HG03342 (cell line): ENCODE measurements at regions not wholly inside any gene's neighbourhood (a gene's known extent, or its start where the extent isn't known, plus 50 kb on each side); places are given as distances from the start of the nearest gene placed in this dataset.

Experiments used
- ATAC-seq: cut with Tn5 transposase; IDR thresholded peaks from one replicate; pipeline ENCODE4 v1.9.1; 2021; ENCODE audit warnings: mild to moderate bottlenecking, moderate library complexity; ENCODE audit not compliant: unreplicated experiment

DNA sequence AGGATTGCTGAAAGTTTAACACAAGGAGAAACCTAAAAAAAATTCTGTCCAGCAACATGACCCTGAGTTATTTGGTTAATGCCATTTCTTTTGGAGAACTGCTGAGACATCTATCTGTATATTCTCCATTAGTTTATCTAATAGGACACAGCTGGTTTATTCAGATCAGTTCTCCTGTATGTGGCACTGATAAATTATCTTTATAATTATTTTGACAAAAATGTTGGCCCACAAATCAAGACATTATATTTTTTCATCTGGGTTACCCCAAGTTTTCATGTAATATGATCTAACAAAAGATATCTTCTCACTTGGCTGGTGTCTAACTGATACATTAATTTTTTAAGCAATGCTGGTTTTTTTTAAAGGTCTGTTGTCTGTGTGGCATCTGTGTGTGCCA lies 231.4 kb downstream of the KLF12 start:
- no peak for ATAC-seq

DNA sequence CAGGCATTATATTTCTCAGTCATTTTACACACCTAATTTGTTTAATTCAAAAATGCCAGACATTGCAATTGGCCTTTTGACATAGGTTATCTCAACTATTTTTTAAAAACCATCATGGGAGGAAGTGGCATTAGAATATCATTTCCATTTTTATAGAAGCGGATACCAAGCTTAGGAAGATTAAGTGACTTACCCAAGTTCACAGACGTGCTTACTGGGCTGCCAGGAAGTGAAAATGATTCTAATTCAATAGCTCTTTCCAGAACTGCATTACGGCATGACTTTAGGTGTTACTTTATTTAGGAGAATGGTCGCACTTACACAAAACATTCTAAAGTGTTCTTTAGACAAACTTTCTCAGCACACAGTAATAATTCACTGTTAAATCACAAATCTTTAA lies 231.9 kb downstream of the KLF12 start:
- no peak for ATAC-seq

DNA sequence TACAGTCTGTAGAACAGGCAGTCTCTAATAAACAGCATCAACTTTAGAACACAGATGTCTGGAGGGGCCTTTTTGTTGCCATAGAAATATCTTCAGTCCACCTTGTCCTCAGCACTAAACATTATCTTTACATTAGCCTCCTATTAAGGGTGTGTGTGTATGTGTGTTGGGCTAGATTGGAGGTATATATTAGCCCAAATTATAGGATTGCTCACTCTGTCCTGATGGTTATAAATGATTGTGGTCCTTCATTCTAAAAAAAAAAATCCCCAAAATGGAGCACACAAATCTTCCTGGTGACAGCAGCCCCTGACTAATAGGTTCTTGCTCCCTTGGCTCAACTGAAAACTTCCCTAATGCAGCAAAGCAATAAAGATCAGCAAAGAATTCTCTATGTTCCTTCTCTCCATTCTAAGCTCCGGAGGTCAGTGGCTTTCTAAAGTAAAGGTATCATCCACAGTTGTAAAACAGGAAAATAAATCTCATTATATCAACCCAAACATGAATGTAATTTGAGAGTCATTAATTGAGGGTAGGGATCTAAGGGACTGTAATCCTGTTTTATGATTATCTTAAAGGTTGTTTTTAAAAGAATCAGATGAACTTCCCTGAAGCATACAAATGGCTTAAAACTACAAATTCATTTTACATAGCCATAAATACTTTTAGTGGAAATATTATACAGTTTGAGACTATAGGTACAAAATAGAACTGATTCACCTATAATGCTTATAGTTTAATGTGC lies 232.7 kb downstream of the KLF12 start:
- ATAC-seq = no peak

DNA sequence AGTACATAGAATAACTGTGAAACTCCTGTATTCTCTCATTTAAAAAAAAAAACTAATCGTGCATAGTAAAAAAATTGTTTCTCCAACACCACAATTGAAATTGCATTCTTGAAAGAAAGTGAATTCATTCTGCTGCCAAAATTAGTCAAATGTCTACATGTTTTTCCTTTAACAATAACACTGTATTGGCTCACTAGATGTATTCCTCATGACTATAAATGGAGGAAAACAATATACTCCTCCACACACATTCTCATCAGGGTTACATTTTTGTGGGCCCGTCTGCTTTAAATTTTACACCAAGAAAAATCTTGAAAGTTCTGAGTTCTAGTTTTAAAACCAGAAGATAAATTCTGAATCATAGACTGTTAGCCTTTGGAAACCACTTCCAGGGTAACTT lies 233.6 kb downstream of the KLF12 start:
- no peak for ATAC-seq

DNA sequence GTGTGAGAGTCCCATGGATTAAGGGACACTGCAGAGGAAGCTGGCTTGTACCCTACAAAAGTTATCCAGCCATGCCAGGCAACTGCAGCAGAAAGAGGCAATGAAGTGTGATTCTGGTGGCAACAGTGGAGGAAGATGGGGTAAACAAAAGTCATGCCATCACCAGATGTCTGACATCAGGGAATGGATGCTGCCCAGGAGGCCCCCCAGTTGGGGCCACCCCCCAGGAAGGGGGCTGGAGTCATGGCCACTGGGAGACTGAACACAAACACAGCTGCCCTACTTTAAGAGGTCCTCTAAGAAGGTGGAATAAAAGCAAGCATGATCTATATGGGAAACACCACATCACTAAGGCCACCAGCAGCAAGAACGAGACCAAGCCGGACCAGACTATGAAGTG lies 235.3 kb downstream of the KLF12 start:
- ATAC-seq = no peak

DNA sequence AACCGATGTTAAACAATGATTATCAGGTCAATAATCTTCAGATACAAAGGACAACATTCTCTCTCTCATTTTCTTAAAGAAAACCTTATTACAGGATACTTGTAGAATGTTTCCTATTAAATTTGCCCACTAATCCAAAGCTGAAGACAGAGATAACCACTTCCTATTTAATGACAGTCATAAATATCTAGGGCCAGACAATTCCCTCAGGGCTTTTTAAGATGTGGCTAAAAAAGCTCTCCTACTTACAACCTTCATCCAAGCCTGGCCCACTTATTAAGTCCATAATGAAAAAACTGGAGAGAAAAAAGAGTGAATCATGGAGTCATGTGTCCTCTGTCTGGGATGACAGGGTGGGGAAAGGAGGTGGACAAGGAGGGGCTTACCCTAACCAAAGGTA lies 235.9 kb downstream of the KLF12 start:
- ATAC-seq = no peak

DNA sequence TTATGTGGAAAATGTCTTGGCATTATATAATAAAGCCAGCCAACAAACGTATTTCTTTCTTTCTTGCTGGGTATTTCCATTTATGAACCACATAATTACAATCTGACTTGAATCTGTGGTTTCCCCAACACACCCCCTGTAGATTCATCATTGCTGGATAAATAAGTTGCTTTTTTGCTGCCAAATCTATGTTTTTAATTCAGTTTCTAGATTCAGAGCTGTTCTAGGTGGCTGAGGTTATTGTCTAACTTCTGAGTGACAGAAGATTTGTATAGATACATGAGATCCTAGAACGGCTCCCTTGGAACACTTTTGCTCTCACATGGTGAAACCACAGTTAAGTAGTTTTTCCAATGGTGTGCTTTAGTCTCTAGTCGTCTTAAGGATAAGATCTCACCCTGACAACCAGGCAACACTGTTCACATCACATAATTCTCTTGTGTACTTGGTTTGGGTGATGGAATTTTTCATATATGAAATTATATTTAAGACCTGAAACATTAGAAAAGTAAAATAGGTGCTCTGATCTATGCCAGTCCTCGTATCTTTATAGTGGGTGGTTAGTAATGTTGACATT lies 239.1 kb downstream of the KLF12 start:
- no peak for ATAC-seq

DNA sequence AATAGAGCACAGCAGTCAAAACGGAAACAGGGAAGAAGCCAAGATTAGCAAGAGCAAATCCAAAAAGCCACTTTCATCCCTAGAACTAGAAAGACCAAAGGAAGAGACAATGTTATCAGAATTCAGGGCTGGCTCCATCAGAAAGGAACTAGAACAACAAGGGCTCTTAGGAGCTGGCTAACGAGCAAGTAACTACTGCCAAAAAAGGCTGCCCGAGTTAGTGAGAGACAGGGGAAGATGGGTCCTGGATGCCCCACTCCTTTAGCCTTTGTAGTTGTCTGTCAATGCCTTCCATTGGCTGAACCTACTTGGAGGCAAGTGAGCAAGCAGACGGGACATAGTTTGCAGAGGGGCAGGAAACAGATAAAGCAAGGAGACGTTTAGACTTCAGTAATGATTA lies 240.4 kb downstream of the KLF12 start:
- ATAC-seq = no peak

DNA sequence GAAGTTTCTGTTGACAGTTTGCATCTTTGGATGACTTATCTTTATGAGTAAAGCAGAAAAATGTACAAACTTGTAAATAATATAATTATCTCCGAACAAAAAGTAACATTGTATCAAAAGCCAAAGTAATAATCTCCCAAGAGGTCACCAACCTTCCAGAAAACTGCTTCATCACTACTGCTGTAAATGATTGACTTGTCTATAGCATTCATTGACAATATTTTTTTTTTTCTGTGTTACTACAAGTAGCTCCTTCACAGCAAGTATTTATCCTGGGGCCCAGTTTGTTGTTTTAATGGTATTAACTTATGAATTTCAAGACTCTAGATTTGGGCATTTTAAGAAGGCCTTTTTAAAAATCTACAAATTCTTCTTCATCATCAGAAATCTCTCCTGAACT lies 242.4 kb downstream of the KLF12 start:
- no peak for ATAC-seq

DNA sequence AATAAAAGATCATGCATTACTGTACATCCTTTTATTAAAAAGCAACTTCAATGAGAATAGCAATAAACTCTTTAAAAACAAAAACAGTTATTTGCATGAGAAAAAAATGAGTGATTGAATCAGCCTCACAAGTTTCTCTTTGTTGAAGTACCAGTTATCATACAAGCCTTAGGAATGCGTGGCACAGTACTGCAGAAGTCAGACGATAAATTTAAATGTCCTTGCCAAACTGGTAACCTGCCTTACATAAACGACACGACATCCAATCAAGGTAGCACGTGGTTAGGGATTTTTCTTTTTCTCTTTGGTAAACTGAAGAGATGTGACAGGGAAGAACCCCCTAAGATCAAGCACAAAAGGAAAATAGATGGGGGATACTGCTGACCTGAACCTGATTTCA lies 251.0 kb downstream of the KLF12 start:
- no peak for ATAC-seq

DNA sequence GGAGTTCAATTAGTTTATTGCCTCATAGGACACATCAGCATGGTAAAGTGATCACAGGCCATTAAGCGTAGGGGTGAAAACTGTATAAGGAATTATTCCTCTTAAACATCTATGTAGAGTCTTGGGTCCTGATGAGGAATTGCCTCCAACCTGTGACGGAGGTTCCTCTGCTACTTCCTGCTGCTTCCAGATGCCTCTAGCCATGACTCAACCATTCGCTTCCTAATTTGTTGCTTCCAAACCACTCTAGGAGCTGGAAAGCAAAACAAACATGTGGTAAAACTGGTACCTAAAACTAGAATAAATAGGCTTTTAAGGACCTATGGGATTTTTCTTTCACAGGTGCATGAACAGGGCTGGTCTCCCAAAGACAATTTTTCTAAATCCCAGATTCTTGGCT lies 253.8 kb downstream of the KLF12 start:
- no peak for ATAC-seq

DNA sequence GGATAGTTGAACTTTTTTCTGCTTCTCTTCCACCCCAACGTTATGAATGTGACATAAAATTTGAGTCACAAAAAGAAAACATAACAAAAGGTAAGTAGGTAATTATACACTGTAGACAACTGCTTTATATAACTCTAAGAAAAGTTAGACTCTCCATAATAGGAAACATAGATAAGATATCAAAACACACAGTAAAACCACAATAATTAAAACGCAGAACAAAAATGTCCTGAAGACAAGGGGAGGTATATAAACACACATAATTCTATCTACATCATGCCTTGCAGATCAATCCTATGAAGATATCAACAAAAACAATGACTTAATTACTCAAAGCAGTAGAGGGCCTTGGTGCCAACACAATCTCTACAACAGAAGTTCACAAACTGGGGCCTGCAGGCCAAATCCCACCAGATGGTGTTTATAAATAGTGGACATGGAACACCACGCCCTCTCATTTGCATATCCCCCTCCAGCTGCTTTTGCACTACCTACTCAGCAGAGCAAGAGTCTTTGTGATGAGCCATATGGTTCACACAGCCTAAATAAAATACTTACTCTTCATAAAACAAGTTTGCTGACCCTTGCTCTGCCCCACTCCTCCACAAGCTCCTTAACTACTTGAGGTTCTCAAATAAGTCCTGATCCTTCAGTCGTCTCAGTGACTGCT lies 254.7 kb downstream of the KLF12 start:
- no peak for ATAC-seq

DNA sequence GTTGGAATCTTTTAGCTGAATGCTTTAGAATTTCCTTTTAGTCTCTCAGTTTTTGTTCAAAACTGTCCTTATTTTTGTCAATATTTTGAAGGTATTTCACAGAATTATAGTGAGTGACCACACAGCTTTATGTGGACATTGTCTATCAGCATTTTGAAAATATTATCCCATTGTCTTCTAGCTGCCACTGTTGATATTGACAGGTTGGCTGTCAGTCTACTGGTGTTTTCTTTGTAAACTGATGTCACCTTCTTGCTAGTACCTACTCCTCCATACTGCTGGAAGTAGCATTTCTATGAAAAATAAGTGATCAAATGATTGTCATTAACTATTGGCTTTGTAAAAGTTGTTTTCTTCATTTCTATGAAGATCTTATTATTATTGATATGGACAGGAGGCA lies 256.8 kb downstream of the KLF12 start:
- no peak for ATAC-seq

DNA sequence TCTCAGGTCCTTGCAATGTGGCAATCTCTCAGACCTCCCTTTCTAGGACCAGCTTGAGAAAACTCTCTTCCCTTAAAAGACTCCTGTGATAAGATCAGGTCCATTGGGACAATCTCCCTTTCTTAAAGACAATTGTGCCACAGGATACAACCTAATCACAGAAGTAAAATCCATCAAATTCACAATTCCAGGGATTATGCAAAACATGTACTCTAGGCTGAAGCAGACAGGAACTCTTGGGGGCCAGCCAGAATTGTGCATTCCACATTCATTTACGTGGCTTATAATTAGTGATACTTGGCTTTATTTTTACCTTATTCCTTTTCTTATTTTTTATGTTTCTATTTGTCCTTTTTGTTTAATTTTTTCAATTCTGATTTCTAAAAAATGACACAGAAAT lies 257.9 kb downstream of the KLF12 start:
- ATAC-seq = no peak

DNA sequence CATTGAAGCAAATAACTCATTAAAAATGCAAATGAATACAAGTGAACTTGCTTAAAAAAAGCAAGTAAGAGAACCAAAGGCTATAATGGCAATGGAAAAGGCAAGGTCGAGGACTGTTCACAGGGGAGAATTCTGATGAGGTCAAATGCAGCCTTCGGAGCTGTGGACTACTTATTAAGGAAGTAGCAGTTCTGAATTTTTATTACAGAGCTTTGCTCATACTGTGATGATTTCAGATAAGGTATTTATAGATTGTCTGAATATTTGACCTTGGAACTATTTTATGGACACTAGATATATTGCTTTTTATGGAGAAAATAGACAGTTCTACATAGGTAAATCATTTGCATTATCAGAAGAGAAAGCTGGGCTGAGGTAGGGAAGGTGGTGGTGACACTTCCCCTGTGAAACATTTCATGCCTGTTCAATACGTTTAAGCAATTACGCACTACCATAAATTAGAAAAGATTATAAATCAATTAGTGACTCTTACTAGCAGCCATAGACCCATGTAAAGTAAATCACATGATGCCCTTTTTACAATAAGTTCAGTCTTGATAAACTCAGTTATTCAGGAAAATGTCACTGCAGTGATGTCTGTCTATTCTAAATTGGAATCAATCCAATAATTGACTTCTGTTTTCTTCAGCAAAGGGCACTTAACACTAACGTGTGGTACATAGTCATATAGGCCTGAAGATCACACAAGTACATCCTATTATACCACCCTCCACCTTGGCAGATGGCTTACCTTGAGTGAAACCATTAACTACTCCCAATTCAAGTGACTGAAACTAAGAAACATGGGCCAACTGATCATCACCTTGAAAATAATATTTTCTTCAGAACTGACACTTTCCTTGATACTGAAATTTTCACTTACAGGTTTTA lies 260.0 kb downstream of the KLF12 start:
- no peak for ATAC-seq

DNA sequence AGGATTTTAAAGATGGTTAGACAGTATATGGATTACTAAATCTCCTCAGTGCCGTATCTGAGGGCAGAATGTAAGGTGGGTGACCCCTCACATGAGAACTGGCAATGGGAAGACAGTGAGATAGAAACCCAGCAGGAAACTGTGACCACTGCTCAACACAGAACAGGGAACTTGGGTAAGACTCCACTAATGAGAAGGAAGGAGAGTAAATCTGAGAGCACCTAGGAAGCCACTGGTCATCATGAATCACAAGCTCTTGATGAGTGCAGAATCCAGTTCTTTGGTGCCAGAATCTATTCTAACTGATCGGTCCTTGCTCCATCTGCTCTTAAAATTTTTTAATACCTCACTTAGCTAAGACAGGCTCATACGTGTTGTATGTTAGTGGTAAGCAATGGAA lies 261.8 kb downstream of the KLF12 start:
- ATAC-seq = no peak

DNA sequence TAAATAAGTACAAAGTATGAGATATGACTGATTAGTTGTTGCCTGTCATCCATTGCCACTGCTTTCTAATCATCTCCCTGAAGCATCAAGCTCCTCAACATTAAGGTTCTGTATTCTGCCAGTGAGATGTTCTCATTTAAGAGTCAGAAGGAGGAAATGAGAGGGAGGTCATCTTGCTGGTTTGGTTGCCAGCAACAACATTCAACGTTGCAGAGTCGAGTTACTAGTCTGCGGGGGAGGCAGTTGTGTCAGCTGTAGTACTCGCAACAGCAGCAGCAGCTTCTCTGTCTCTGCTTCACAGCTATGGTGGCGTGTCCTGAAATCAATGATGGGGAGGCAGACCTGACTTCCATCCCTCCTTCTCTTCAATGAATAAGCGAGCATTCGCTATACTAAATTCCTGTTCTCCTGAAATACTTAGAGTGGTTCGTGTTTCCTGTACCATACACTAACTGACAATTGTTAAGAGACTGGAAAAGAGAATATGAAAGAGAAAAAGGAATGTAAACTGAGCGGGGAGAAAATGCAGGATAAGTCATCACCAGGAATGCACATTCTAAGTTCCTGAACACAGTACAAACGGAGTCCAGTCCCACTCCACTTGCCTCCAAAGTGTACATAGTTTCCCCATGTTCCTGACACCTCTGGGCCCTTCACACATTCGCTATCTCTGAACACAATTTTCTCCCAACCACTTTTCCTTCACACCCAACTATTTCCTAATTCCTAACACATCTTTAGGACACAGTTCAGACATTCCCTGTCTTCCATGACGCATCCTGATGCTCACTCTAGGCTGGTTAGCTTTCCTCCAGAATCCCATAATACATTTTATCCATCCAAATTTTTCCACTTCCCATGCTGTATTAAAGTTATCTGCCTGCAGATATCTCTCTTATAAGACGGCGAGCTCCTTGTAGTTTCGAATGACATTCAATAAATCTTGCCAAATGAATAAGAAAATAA lies 263.0 kb downstream of the KLF12 start:
- ATAC-seq = no peak

DNA sequence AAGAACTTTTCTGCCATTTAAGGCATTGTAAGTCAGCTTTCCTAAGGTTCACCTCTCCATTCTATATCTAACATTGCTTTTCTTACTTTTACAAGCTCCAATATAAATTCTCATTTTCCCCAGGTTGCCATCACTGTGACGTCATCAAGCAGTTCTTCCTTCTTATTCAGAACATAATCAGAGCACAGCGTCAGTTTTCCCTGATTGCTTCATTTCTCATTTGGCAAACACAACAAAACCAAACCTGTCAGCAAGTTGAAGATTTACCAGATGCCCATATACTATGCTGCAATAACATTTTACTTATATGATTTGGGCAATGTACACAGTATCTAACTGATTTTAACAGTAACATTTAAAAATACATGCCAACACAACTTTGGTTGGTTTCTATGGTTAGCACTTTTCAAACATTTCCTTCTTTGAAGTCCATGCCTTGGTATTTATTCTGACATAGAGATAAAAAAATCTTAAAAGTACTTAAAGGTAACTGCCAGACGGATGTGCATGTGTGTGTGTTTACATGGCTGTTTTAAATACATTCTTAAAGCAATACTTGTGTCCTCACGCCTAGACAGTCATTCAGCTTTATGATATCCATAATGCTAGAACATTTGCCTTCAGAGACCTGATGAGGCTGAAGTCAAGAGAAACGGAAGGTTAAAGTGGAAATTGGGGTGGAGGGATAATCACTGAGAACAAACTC lies 264.0 kb downstream of the KLF12 start:
- no peak for ATAC-seq

DNA sequence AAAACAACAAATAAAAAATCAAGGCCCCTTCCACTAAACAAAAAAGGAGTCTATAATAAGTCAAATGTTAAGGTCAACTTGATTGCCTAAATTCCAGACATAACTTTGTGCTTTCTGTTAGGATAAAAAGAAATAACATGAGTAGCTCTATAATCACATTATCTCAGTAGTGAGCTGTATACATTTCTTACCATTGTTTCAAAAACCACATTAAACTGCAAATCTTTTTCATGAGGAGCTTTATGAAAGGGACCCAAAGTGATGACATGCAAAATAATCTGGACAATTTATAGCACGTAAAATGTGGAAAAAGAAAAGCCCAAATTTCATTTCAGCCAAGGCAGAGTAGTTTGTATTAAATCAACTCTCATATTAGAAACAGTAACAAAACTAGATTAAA lies 269.2 kb downstream of the KLF12 start:
- ATAC-seq = no peak

DNA sequence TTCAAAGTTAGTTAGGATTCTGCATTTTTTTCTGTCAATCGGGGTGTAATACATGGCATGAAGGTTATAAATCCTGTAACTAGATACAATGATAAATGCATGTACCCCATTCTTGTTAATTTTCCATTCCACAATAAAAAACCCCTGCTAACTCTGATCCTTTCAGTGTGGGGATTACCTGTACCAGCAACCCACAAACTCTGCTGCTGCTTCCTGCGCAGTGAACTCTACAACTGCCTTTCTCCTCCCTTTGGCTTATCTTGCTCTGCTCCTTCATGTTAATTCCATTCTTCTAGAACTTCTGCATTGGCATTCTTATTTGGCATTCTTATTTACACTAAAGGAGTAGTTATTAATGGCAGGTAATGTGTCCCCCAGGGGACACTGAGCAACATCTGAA lies 273.1 kb downstream of the KLF12 start:
- no peak for ATAC-seq
